Putamen (tissue), 1 donor: ENCODE measurements at regions not wholly inside any gene's neighbourhood (a gene's known extent, or its start where the extent isn't known, plus 50 kb on each side); places are given as distances from the start of the nearest gene placed in this dataset.

Experiments used
- DNase-seq: peaks from one replicate; pipeline ENCODE4 v3.0.0-alpha.2; 2016; ENCODE audit warnings: low spot score

- DNase-seq = no peak
Observed at GRCh38 chr6:166751051-166751595, 124.1 kb upstream of the RPS6KA2 start.

GRCh38 chr6:166750108-166750793 is 123.2 kb upstream of the RPS6KA2 start:
- DNase-seq = no peak

GRCh38 chr6:166749666-166750065 is 122.6 kb upstream of the RPS6KA2 start:
- no peak for DNase-seq

DNA sequence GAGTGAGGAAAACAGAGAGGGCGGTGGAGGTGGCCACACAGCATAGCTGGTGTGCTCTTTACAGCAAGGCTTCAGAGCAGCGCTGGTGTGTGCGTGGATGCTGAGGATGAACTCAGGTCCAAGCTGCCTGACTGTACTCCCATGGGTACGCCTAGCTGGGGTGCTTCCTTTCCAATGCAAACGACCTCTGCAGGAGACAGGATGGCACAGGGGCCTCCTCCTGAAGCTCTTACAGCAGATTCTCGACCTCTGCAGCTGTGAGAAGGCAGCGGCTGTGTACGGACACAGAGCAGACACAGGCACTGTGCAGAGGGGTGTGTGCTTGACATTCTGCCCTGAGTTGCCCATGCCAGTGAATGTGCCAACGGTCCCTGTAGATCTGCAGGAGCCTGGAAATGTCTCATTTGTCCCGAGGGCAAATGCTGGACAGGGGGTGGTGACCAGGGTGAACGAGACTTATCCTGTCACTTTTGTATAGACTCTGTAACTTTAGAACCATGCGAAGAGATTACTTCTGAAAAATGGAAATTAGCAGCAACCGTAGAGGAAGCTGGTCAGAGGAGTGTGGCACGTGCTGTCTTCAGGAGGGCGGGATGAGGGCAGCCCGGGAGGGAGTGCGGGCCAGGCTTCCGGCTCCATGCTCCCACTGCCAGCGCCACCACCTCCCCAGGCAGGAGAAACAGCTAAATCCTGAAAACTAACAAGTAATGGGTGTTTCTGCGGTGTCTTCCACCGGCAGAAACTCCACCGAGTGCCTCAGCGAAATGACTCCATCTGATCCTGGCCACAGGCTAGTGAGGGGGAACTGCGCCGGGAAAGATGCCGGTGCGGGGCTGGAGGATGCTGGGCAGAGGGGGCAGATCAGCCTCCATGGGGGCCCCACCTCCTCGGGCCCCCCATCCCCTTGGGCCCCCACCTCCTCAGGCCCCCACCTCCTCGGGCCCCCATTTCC is 120.9 kb upstream of the RPS6KA2 start:
- DNase-seq = no peak

DNA sequence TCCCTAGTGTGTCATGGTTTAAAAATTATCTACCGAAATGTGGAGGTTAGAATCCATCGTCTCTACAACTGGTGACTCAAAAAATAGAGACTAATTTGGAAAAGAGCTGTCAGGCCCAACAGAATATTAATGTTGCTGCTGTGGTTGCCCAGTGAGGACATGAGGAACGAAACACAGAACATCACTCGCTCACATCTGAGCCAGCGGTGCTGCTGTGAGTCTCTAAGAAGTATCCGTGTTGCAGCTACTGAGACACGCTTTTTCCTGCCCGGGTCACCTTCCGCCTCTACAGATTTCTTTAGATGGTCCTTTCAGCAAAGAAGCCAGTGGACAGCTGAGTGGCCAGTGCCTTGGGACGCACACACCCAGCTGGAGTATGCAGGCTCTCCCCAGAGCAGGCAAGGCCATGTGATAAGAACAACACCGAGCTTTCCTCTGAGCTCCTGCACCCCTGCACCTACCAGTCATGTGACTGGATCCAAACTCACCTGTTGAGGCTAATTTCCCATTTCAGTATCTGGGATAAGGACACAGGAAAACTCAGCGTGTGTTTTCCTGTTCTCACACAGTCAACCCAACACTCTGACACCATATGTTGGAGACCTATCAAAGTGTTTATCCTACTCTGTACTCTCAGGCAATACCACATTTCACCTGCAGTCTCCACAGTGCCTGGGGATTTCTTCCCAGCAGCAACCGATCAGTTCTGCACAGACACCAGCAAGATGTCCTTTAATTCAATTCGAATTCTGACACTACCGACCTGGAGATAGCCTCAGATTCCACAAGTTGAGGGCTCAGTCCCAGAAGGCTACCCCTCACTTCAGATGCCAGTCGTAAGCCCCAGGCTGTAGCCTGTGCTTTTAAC is 119.0 kb upstream of the RPS6KA2 start:
- DNase-seq = no peak

DNA sequence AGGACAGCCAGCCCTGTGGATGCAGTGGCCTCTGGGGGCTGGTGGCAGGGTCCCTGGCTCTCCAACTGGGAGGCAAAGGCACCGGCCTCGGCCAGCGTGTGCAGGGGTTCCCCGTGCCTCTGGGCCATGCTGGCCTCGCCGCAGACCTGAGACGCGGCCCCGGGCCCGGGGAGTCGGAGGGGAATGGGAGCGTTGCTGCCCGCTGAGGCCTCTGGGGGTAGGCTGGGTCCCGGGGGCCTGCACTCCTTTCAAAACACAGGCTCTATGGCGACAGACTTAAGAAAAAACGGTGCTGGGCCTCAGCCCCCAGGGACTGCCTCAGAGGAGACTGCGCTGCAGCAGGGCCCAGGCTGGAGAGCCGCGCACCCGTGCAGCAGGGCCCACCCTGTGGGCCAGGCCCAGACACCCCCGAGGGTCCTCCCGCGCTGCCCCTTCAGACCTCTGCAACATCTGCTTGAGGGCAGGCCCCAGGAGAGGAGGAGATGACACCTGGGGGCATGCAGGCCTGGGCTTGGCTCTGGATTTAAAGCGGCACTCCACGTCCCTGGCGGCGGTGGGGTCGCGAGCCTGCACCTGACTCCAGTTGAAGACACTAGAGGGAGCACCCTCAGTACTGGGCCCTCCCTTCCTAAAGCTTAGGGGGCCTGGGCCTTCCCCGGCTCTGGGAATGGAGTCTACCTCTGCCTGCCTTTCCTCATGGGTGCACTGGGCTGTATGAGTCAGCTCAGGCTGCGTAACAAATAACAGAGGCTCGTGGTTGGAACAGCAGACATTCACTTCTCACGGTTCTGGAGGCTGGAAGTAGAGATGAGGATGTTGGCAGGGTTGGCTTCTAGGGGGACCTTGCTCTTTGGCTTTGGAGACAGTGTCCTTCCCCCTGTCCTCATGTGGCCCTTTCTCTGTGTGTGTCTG is 117.4 kb upstream of the RPS6KA2 start:
- DNase-seq = no peak

GRCh38 chr6:166743406-166744222 is 116.6 kb upstream of the RPS6KA2 start:
- no peak for DNase-seq

GRCh38 chr6:166742981-166743380 is 115.9 kb upstream of the RPS6KA2 start:
- DNase-seq = no peak

DNA sequence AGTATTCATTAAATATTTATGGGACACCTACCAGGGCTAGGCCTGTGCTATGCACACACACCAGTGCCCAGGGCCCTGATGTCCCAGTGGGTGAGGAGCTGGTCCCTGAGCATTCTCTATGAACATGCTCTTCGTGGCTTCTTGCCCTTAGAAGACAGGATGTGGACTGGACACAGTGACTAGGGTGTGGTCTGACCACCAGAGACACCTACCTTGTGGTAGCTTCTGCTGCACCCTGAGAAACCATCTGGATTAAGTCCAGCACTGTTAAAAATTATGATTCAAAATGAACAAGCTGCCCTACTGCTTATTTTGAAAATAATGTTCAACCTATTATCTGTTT is 112.9 kb upstream of the RPS6KA2 start:
- no peak for DNase-seq

DNA sequence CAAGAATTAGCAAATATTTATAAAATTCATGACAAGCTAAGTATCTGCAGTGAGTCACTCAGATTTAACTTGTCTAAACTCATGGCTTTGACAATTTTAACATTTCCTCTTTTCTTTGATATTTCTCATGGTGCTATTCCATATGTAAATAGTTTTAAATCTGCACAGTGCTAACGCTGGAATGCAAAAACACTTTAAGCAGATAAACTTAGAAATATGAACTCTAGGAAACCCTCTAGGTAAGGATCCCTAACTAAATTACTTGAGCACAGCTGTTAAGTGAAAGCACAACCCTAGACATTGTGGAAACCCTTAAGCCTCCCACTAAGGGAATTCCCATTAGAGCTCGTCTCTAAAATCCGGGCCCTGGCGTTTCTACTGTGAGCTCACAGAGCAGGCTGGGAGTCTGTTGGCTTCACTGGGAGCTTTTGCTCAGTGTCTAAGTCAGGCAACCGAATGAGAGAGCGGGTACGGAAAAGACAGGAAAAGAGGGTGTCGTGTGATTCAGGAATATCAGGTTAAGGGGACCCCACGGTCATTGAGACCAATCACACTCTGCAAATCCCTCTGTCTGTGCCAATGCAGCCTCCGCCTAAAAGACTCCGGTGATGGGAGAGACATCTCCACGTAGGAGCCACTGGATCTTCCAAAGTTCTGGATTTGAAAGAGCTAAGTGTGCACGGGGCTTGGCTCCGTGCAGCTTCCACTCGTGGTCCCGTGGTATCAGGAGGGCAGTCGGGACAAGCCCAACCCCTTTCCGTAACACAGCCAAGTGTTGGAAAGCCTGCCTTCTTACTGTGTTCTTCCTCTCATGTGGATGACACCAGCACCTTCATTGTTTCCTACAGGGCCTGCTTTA is 112.3 kb upstream of the RPS6KA2 start:
- no peak for DNase-seq

DNA sequence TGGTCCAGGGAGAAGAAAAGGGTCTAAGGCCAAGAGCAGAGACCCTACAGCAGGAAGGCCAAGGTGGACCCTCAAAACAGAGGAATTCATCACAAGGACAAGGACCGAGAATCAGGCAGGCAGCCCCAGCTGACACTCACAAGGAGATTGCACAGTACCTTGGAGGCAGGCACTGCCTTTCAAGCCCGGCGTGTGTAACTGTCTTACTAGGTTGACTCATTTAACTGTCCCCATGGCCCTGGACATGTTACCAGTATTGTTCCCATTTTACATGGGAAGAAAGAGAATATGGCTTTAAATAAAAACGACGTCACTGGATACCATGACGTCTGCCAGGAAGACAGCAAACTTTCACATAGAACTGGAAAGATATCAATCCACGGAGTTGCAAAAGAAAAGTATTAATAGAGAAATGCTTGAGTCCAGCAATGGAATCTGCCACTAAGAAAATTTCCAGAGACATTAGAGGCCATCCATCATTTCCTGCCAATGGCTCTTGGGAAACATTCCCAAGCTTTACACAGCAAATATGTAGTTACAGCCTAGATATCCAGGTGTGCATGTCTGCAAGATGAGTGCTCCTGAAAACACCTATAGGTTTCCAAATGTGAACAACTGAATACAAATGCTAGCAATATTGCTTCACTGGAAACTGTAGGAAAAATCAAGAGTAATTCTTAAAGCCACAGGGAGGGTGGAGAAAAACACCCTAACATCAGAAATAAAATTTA is 111.5 kb upstream of the RPS6KA2 start:
- no peak for DNase-seq

- DNase-seq = no peak
Observed at GRCh38 chr6:166737261-166737660, 110.2 kb upstream of the RPS6KA2 start.

DNA sequence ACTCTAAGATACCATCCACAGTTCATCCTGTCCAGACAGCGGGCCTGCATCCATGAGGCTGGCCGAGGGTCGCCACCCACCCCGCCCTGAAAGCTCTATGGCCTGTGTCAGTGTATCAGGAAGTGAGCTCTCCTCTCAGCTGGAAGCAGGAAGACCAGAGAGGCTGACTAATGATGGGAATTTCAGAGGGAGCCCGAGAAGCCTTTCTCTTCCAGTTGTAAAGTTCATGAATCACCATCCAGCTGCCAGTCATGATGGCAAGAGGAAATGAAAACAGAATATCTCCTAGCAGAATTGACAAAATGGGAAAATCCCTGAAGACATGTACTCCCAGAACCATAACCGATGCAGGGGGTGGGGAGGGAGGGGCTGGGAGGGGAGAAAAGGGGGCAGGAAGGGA is 109.6 kb upstream of the RPS6KA2 start:
- DNase-seq = no peak

- no peak for DNase-seq
Observed at GRCh38 chr6:166733900-166734299, 106.8 kb upstream of the RPS6KA2 start.

- DNase-seq = no peak
Observed at GRCh38 chr6:166729658-166730057, 102.6 kb upstream of the RPS6KA2 start.

- no peak for DNase-seq
Observed at GRCh38 chr6:166728884-166729530, 102.0 kb upstream of the RPS6KA2 start.

GRCh38 chr6:166726201-166726600 is 99.2 kb upstream of the RPS6KA2 start:
- DNase-seq = no peak

DNA sequence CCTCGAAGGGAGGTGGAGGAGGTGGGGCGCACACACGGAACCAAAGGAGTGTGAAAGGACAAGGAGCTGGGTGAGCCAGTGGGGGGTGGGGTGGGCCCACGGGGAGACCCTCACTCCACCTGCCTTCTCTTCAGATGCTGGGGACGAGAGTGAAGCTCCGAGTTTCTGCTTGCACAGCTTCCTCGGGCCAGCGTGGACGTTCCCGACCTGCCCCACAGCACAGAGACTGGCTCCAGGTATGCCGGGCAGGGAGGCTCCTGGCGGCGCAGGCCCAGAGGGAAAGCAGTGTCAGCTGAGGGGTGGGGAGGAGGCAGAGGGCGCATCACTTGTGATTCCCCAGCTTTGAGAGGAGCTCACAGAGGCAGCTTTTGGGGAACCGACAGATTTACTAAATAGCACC is 98.5 kb upstream of the RPS6KA2 start:
- no peak for DNase-seq
